ENCODE measurements at regions not wholly inside any gene's neighbourhood (a gene's known extent, or its start where the extent isn't known, plus 50 kb on each side); places are given as distances from the start of the nearest gene placed in this dataset.

- DNase-seq (ENCODE audit: low spot score), result no peak
Measured at GRCh38 chr4:151901631-151902030, 140.8 kb upstream of the GATB start.

GRCh38 chr4:151896880-151897279 is 136.1 kb upstream of the GATB start:
- DNase-seq (ENCODE audit: low spot score), result no peak
- in situ Hi-C loops (cut with HindIII; ENCODE audit: low sequenced_read_pairs), result no loop called here

More at GRCh38 chr4:151901631-151902030, 140.8 kb upstream of the GATB start:
- in situ Hi-C loops (cut with HindIII; ENCODE audit: low sequenced_read_pairs), result no loop called here

- DNase-seq (ENCODE audit: low spot score), result no peak
- in situ Hi-C loops (cut with HindIII; ENCODE audit: low sequenced_read_pairs), result no loop called here
Measured at GRCh38 chr4:151895671-151896070, 134.9 kb upstream of the GATB start.

GRCh38 chr4:151894246-151894645 is 133.4 kb upstream of the GATB start:
- no peak for DNase-seq (ENCODE audit: low spot score)
- in situ Hi-C loops (cut with HindIII; ENCODE audit: low sequenced_read_pairs), result no loop called here

- no peak for DNase-seq (ENCODE audit: low spot score)
- in situ Hi-C loops (cut with HindIII; ENCODE audit: low sequenced_read_pairs), result no loop called here
Measured at GRCh38 chr4:151888367-151888866, 127.6 kb upstream of the GATB start.

GRCh38 chr4:151887816-151888180 is 127.0 kb upstream of the GATB start:
- no peak for DNase-seq (ENCODE audit: low spot score)
- in situ Hi-C loops (cut with HindIII; ENCODE audit: low sequenced_read_pairs), result no loop called here

GRCh38 chr4:151887031-151887815 is 126.4 kb upstream of the GATB start:
- in situ Hi-C loops (cut with HindIII; ENCODE audit: low sequenced_read_pairs), result no loop called here
- no peak for DNase-seq (ENCODE audit: low spot score)

- in situ Hi-C loops (cut with HindIII; ENCODE audit: low sequenced_read_pairs), result no loop called here
Measured at GRCh38 chr4:151885123-151885522, 124.3 kb upstream of the GATB start.

GRCh38 chr4:151883747-151884146 is 122.9 kb upstream of the GATB start:
- no peak for DNase-seq (ENCODE audit: low spot score)
- in situ Hi-C loops (cut with HindIII; ENCODE audit: low sequenced_read_pairs), result no loop called here

More at GRCh38 chr4:151885123-151885522, 124.3 kb upstream of the GATB start:
- DNase-seq (ENCODE audit: low spot score), result no peak

- in situ Hi-C loops (cut with HindIII; ENCODE audit: low sequenced_read_pairs), result no loop called here
- no peak for DNase-seq (ENCODE audit: low spot score)
Measured at GRCh38 chr4:151882072-151882803, 121.4 kb upstream of the GATB start.

GRCh38 chr4:151879705-151880445 is 119.1 kb upstream of the GATB start:
- no peak for DNase-seq (ENCODE audit: low spot score)

GRCh38 chr4:151876381-151876988 is 115.7 kb upstream of the GATB start:
- in situ Hi-C loops (cut with HindIII; ENCODE audit: low sequenced_read_pairs), result no loop called here
- DNase-seq (ENCODE audit: low spot score), result no peak

More at GRCh38 chr4:151879705-151880445, 119.1 kb upstream of the GATB start:
- in situ Hi-C loops (cut with HindIII; ENCODE audit: low sequenced_read_pairs), result no loop called here

- in situ Hi-C loops (cut with HindIII; ENCODE audit: low sequenced_read_pairs), result no loop called here
- DNase-seq (ENCODE audit: low spot score), result no peak
Measured at GRCh38 chr4:151874328-151874727, 113.5 kb upstream of the GATB start.

GRCh38 chr4:151866592-151866918 is 105.7 kb upstream of the GATB start:
- in situ Hi-C loops (cut with HindIII; ENCODE audit: low sequenced_read_pairs), result no loop called here
- DNase-seq (ENCODE audit: low spot score), result no peak

- in situ Hi-C loops (cut with HindIII; ENCODE audit: low sequenced_read_pairs), result no loop called here
- peak; percentile 82 for DNase-seq (ENCODE audit: low spot score)
Measured at GRCh38 chr4:151865744-151866591, 105.2 kb upstream of the GATB start.

- peak; percentile 91 for DNase-seq (ENCODE audit: low spot score)
- in situ Hi-C loops (cut with HindIII; ENCODE audit: low sequenced_read_pairs), result no loop called here
Measured at GRCh38 chr4:151865312-151865711, 104.5 kb upstream of the GATB start.

- DNase-seq (ENCODE audit: low spot score), result no peak
- in situ Hi-C loops (cut with HindIII; ENCODE audit: low sequenced_read_pairs), result no loop called here
Measured at GRCh38 chr4:151864068-151864467, 103.3 kb upstream of the GATB start.

- no peak for DNase-seq (ENCODE audit: low spot score)
- in situ Hi-C loops (cut with HindIII; ENCODE audit: low sequenced_read_pairs), result no loop called here
Measured at GRCh38 chr4:151862766-151863165, 102.0 kb upstream of the GATB start.
